Neuronal stem cell (in vitro differentiated cells): ENCODE measurements at regions not wholly inside any gene's neighbourhood (a gene's known extent, or its start where the extent isn't known, plus 50 kb on each side); places are given as distances from the start of the nearest gene placed in this dataset.
"Not testable (repeated sequence)": the region's sequence is repeated elsewhere in the genome, so short reads cannot be mapped to it uniquely, and the experiment has no call there.

Source experiments
- DNase-seq: peaks from one replicate; pipeline ENCODE4 v3.0.0-alpha.2; 2013; ENCODE audit warnings: low spot score
- H2AFZ ChIP-seq: one replicate; pipeline ENCODE4 v1.6.1; 2013; ENCODE audit warnings: mild to moderate bottlenecking, low read length, inconsistent platforms
- H2AK5ac ChIP-seq: 2 replicates; pipeline ENCODE4 v1.6.1; 2013; ENCODE audit warnings: low read depth, mild to moderate bottlenecking, inconsistent platforms, low read length, moderate library complexity, mixed read lengths
- H2BK120ac ChIP-seq: 2 replicates; pipeline ENCODE4 v1.6.1; 2013; ENCODE audit warnings: low read depth, mild to moderate bottlenecking, inconsistent platforms, low read length, moderate library complexity, mixed read lengths
- H2BK12ac ChIP-seq: one replicate; pipeline ENCODE4 v1.6.1; 2013; ENCODE audit warnings: low read length, inconsistent platforms
- H2BK15ac ChIP-seq: 2 replicates; pipeline ENCODE4 v1.6.1; 2013; ENCODE audit warnings: mild to moderate bottlenecking, low read length, inconsistent platforms, mixed read lengths
- H2BK5ac ChIP-seq: one replicate; pipeline ENCODE4 v1.6.1; 2013; ENCODE audit warnings: inconsistent platforms, mild to moderate bottlenecking, low read length, moderate library complexity
- H3K14ac ChIP-seq: one replicate; pipeline ENCODE4 v1.6.1; 2013; ENCODE audit warnings: low read length, inconsistent platforms
- H3K18ac ChIP-seq: 2 replicates; pipeline ENCODE4 v1.6.1; 2013; ENCODE audit warnings: low read length, inconsistent platforms
- H3K23ac ChIP-seq: 2 replicates; pipeline ENCODE4 v1.6.1; 2013; ENCODE audit warnings: low read depth, mild to moderate bottlenecking, mixed read lengths, low read length, inconsistent platforms; ENCODE audit not compliant: poor library complexity
- H3K27ac ChIP-seq: replicated peaks from 3 replicates; pipeline ENCODE4 v1.5.1; 2013; ENCODE audit warnings: low read length, inconsistent platforms
- H3K27me3 ChIP-seq, 3 experiments: 2 replicates each; pipeline ENCODE4 v1.6.1; 2013; ENCODE audit warnings: low read length in 3 of 3, mild to moderate bottlenecking in 2 of 3, inconsistent platforms in 1 of 3, low read depth in 1 of 3, mixed read lengths in 1 of 3, moderate library complexity in 1 of 3; ENCODE audit not compliant: control insufficient read depth in 3 of 3, insufficient read depth in 3 of 3
- H3K36me3 ChIP-seq, 2 donors: replicated peaks in 1 of 2; 2 replicates each; pipeline ENCODE4 v1.6.1; 2013; ENCODE audit warnings: low read length in 2 of 2; ENCODE audit not compliant: control insufficient read depth in 2 of 2, insufficient read depth in 2 of 2
- H3K4ac ChIP-seq: 2 replicates; pipeline ENCODE4 v1.6.1; 2013; ENCODE audit warnings: inconsistent platforms, mild to moderate bottlenecking, low read length, moderate library complexity
- H3K4me1 ChIP-seq, 2 donors: 1 replicate in 1 of 2; 2 replicates in 1 of 2; pipeline ENCODE4 v1.6.1; 2013; ENCODE audit warnings: low read length in 2 of 2, low read depth in 1 of 2; ENCODE audit not compliant: control insufficient read depth in 2 of 2, insufficient read depth in 1 of 2
- H3K4me2 ChIP-seq: one replicate; pipeline ENCODE4 v1.6.1; 2013; ENCODE audit warnings: mild to moderate bottlenecking, low read length, inconsistent platforms; ENCODE audit not compliant: insufficient read depth, poor library complexity, severe bottlenecking
- H3K4me3 ChIP-seq, 2 donors: 2 replicates each; pipeline ENCODE4 v1.5.1; 2013; ENCODE audit warnings: low read length in 2 of 2, mild to moderate bottlenecking in 2 of 2, inconsistent platforms in 1 of 2, moderate library complexity in 1 of 2
- H3K79me1 ChIP-seq: one replicate; pipeline ENCODE4 v1.6.1; 2013; ENCODE audit warnings: low read depth, mild to moderate bottlenecking, inconsistent platforms, low read length, moderate library complexity
- H3K9ac ChIP-seq: one replicate; pipeline ENCODE4 v1.6.1; 2013; ENCODE audit warnings: mild to moderate bottlenecking, low read depth, low read length, inconsistent platforms; ENCODE audit not compliant: poor library complexity
- H3K9me3 ChIP-seq, 2 donors: replicated peaks in 1 of 2; 2 replicates each; pipeline versions ENCODE3 to v1.6.1; 2013; ENCODE audit warnings: low read length in 2 of 2, mild to moderate bottlenecking in 2 of 2, inconsistent platforms in 1 of 2, low read depth in 1 of 2, mixed read lengths in 1 of 2, moderate library complexity in 1 of 2; ENCODE audit not compliant: control insufficient read depth in 2 of 2, insufficient read depth in 1 of 2
- H4K8ac ChIP-seq: one replicate; pipeline ENCODE4 v1.6.1; 2013; ENCODE audit warnings: low read depth, mild to moderate bottlenecking, inconsistent platforms, low read length, moderate library complexity
- H4K91ac ChIP-seq: one replicate; pipeline ENCODE4 v1.6.1; 2013; ENCODE audit warnings: low read length, low read depth, mild to moderate bottlenecking, inconsistent platforms; ENCODE audit not compliant: poor library complexity
- WGBS, 2 donors: extraction: QIAGEN DNeasy Blood & Tissue Kit; methylation state at CpG; one replicate each; pipeline ENCODE4 v1.1.7; 2013; ENCODE audit warnings: missing lambda C conversion rate in 2 of 2, mixed read lengths in 1 of 2; ENCODE audit not compliant: insufficient read length in 2 of 2, insufficient replicate concordance in 1 of 2; ENCODE audit errors: extremely low coverage in 2 of 2; 5-methylcytosine and 5-hydroxymethylcytosine counted together

DNA sequence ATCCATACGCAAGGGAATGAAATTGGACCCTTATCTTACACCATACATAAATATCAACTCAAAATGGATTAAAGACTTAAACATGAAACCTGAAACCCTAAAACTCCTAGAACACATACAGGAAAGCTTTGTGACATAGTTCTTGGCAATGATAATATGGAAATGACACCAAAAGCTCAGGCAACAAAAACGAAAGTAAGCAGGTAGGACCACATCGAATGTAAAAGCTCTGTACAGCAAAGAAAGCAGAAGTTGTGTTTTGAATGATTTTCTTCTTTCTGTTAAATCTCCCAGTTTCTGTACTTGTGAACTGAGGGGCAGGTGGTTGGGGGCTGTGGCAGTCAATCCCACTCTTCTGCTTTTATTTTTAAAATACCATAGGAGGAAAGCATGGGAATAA, 368.4 kb upstream of the PODXL start:
- no CpG with 5 or more reads among the region's 3 CpGs for WGBS, 2 donors
- H3K4me3 ChIP-seq, result no peak overlapping the region
- no peak overlapping the region for H2BK5ac ChIP-seq
- no peak overlapping the region for H4K8ac ChIP-seq
- no peak for DNase-seq
- no peak overlapping the region for H2AK5ac ChIP-seq
- H2BK120ac ChIP-seq, result no peak overlapping the region
- no peaks in the 10 kb centered on the region for H3K27me3 ChIP-seq
- H4K91ac ChIP-seq, result no peak overlapping the region
- H3K9ac ChIP-seq, result no peak overlapping the region
- H3K79me1 ChIP-seq, result no peaks in the 10 kb centered on the region
- no peak overlapping the region for H2AFZ ChIP-seq
- H3K36me3 ChIP-seq, result no peaks in the 10 kb centered on the region
- H3K4ac ChIP-seq, result no peak overlapping the region
- no peak overlapping the region for H2BK12ac ChIP-seq
- H3K14ac ChIP-seq, result no peak overlapping the region
- H3K4me1 ChIP-seq, result peaks cover 0 to 3% of the 10 kb centered on the region in 2 donors
- no peak overlapping the region for H3K18ac ChIP-seq
- H2BK15ac ChIP-seq, result no peak overlapping the region
- H3K4me2 ChIP-seq, result no peak overlapping the region
- no peak overlapping the region for H3K23ac ChIP-seq
- no peak overlapping the region for H3K27ac ChIP-seq
- no peaks in the 10 kb centered on the region for H3K9me3 ChIP-seq

DNA sequence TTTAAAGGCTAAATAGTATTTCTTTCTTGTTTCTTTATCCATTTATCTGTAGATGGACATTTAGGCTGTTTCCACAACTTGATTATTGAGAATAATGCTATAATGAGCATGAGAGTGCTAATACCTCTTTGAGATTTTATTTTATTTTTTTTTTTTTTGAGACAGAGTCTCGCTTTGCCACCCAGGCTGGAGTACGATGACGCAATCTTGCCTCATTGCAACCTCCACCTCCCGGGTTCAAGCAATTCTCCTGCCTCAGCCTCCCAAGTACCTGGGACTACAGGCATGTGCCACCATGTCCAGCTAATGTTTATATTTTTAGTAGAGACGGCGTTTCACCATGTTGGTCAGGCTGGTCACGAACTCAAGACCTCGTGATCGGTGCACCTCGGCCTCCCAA, 366.5 kb upstream of the PODXL start:
- H3K23ac ChIP-seq, DNase-seq: not testable (repeated sequence)

DNA sequence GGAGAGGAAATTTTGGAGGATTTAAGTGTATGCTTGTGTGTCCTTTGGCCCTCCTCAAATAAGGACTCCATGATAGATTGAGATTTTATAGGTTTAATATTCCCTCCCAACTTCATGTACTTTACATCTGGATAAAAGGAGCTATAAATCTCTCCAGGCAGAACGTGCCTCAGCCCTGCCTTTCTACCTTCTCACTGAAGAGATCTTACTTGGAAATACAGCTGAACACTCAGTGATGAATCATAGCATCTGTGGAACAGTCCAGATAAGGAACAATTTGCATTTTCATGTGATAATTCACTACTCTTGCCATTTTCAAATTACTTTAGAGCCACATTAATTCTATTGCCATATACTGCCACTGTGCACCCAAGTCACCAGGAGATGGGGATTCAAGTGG, 364.6 kb upstream of the PODXL start:
- H2AK5ac ChIP-seq, result no peak overlapping the region
- no peaks in the 10 kb centered on the region for H3K27me3 ChIP-seq
- no peak overlapping the region for H3K14ac ChIP-seq
- no peaks in the 10 kb centered on the region for H3K4me1 ChIP-seq
- no peak overlapping the region for H3K18ac ChIP-seq
- no CpG with 5 or more reads among the region's 1 CpG for WGBS, 2 donors
- H3K4me2 ChIP-seq, result no peak overlapping the region
- H3K9me3 ChIP-seq, result no peaks in the 10 kb centered on the region
- no peaks in the 10 kb centered on the region for H3K36me3 ChIP-seq
- no peak overlapping the region for H3K27ac ChIP-seq
- H2BK120ac ChIP-seq, result no peak overlapping the region
- H4K91ac ChIP-seq, result no peak overlapping the region
- H4K8ac ChIP-seq, result no peak overlapping the region
- no peak overlapping the region for H2BK15ac ChIP-seq
- no peak overlapping the region for H3K4ac ChIP-seq
- H3K79me1 ChIP-seq, result no peaks in the 10 kb centered on the region
- H2BK5ac ChIP-seq, result no peak overlapping the region
- H3K23ac ChIP-seq, result no peak overlapping the region
- no peak overlapping the region for H3K9ac ChIP-seq
- H3K4me3 ChIP-seq, result no peak overlapping the region
- H2BK12ac ChIP-seq, result no peak overlapping the region
- no peak overlapping the region for H2AFZ ChIP-seq
- no peak for DNase-seq

More for the DNA sequence above, 366.5 kb upstream of the PODXL start:
- not testable (repeated sequence) for H3K4ac ChIP-seq, H3K27ac ChIP-seq, H2BK12ac ChIP-seq, H2AK5ac ChIP-seq, H2AFZ ChIP-seq, H3K27me3 ChIP-seq, H3K4me3 ChIP-seq, H3K9ac ChIP-seq, H3K36me3 ChIP-seq, H3K9me3 ChIP-seq, H3K4me2 ChIP-seq, H4K8ac ChIP-seq, H3K14ac ChIP-seq, H2BK120ac ChIP-seq, H3K4me1 ChIP-seq, H2BK15ac ChIP-seq, H3K18ac ChIP-seq, H2BK5ac ChIP-seq, H4K91ac ChIP-seq, H3K79me1 ChIP-seq
- no CpG with 5 or more reads among the region's 10 CpGs for WGBS, 2 donors

DNA sequence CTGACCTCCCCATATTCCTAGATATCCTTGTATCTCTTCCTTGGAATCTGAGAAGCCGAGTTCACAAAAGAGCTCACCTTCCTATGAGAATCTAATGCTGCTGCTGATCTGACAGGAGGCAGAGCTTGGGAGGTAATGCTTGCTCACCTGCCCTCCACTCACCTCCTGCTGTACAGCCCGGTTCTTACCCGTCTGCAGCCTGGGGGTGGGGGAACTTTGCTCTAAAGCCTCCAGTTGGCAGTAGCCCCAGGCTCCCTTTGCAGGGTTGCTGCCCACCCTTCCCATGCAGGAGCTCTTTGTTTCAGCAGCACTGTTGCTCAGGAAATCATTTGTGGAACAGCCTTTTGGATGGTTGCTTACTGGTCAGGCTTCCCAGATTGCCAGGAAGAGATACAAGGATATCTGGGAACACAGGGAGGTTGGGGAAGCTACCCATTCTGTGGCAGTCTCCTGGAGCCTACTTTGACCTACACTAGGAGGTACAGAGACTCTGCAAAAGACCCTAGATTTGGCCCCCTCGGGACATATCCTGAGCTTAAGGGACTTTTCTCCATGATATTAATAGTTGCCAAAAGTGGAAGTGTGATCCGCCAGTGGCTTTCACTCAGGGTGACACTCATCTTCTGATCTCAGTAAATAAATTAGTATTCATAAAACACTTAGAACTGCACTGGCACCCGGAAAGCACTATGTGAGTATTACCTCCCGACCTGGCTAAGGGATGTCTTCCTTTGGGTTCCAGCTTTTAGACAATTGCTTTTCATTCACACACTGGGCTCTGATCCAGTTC, 363.7 kb upstream of the PODXL start:
- H2BK120ac ChIP-seq, result no peak overlapping the region
- no peak overlapping the region for H3K4ac ChIP-seq
- H3K36me3 ChIP-seq, result no peaks in the 10 kb centered on the region
- no peak overlapping the region for H2AK5ac ChIP-seq
- no peak for DNase-seq
- H3K4me3 ChIP-seq, result no peak overlapping the region
- H4K8ac ChIP-seq, result no peak overlapping the region
- H3K14ac ChIP-seq, result no peak overlapping the region
- H3K9me3 ChIP-seq, result no peaks in the 10 kb centered on the region
- no peaks in the 10 kb centered on the region for H3K27me3 ChIP-seq
- no peak overlapping the region for H4K91ac ChIP-seq
- no peak overlapping the region for H2BK12ac ChIP-seq
- no peak overlapping the region for H3K27ac ChIP-seq
- no peak overlapping the region for H2BK5ac ChIP-seq
- no peaks in the 10 kb centered on the region for H3K79me1 ChIP-seq
- no peaks in the 10 kb centered on the region for H3K4me1 ChIP-seq
- no peak overlapping the region for H2AFZ ChIP-seq
- no peak overlapping the region for H3K9ac ChIP-seq
- H3K18ac ChIP-seq, result no peak overlapping the region
- no peak overlapping the region for H3K23ac ChIP-seq
- no peak overlapping the region for H3K4me2 ChIP-seq
- H2BK15ac ChIP-seq, result no peak overlapping the region
- no CpG with 5 or more reads among the region's 7 CpGs for WGBS, 2 donors
